ENCODE measurements at regions not wholly inside any gene's neighbourhood (a gene's known extent, or its start where the extent isn't known, plus 50 kb on each side); places are given as distances from the start of the nearest gene placed in this dataset.
A peak's percentile ranks its signal among the peaks of the same experiment; 100 is the strongest.

DNA sequence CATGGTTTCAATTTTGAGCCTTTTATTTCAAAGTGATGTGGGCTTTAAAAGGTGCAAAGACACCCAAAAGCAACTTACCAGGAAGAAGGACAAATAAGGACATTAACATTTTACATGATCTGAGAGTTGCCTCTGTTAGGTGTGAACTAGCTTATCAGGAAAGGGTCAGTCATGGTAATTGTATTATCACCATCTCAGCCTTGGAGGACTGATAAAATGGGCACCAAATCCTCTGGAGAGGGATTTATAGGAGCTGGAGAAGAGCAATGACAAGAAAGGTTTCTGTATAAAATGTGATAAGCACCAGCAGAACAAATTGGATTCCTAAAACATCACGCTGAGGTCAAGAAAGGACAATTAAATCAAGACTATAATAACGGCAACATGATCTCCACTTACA lies 217.7 kb upstream of the PRICKLE1 start:
- peak overlapping the region; percentile 28 for H4K8ac ChIP-seq (ENCODE audit: low read length)
- no peak for DNase-seq
- no peaks in the 10 kb centered on the region for H3K4me1 ChIP-seq (ENCODE audit: control insufficient read depth, insufficient read depth, low read depth, low read length)
- peak overlapping the region; percentile 9 for H3K27ac ChIP-seq (ENCODE audit: low read length, poor library complexity, severe bottlenecking)
- H2BK12ac ChIP-seq (ENCODE audit: low read length in 2 of 2) = no peak overlapping the region
- H2BK15ac ChIP-seq (ENCODE audit: low read depth, poor library complexity, severe bottlenecking) = no peak overlapping the region
- H2AFZ ChIP-seq (ENCODE audit: low read depth, low read length) = no peak overlapping the region
- 72% methylated on average over 2 of the region's 2 CpGs for WGBS
- H3K27me3 ChIP-seq (ENCODE audit: control insufficient read depth in 1 of 2, insufficient read depth in 1 of 2, low read length in 2 of 2) = peaks cover 0 to 4% of the 10 kb centered on the region in 2 experiments
- H3K14ac ChIP-seq (ENCODE audit: low read length in 2 of 2) = no peak overlapping the region
- H3K79me1 ChIP-seq (replicated peaks; ENCODE audit: low read length, poor library complexity, severe bottlenecking) = peaks cover 1% of the 10 kb centered on the region
- H3K36me3 ChIP-seq (ENCODE audit: control insufficient read depth in 1 of 2, insufficient read depth in 2 of 2, low read depth in 1 of 2, low read length in 2 of 2) = no peaks in the 10 kb centered on the region
- H3K9ac ChIP-seq (ENCODE audit: low read length) = no peak overlapping the region
- H3K9me3 ChIP-seq (ENCODE audit: control insufficient read depth, low read length) = no peaks in the 10 kb centered on the region
- no peak overlapping the region for H3K23ac ChIP-seq (ENCODE audit: low read length in 2 of 2)
- no peak overlapping the region for H2BK5ac ChIP-seq (ENCODE audit: low read depth, low read length, poor library complexity, severe bottlenecking)
- peak overlapping the region; percentile 49 for H2AK5ac ChIP-seq (ENCODE audit: low read length, severe bottlenecking)
- no peak overlapping the region for H2BK120ac ChIP-seq (ENCODE audit: low read depth, low read length)
- H3K4me2 ChIP-seq (ENCODE audit: low read length, poor library complexity, severe bottlenecking) = no peak overlapping the region
- H3K4me3 ChIP-seq (ENCODE audit: insufficient read depth in 1 of 2, low read depth in 1 of 2, low read length in 2 of 2) = no peak overlapping the region
- no peak overlapping the region for H3K4ac ChIP-seq (ENCODE audit: low read depth in 1 of 2, low read length in 2 of 2)
- H3K18ac ChIP-seq (ENCODE audit: low read depth in 1 of 2, low read length in 2 of 2) = no peak overlapping the region
- H4K91ac ChIP-seq (ENCODE audit: low read length) = no peak overlapping the region

DNA sequence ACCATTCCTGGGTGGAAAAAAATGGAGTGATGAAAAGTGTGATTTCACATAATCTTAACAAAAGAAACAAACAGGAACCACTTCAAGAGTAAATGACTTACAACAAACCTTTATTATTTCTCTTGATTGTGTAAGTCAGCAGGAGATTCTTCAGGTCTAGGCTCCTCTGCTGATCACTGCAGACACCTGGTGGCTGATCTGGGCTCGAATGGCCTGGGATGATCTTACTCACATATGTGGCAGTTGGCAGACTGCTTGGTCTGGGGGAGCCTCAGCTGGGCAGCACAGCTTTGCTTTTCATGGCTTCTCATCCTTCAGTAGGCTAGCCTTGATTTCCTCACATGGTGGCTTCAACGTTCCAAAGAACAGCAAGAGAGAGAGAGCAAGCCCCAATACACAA lies 215.4 kb upstream of the PRICKLE1 start:
- Histone ChIP-seq H3K27me3 (ENCODE audit: control insufficient read depth in 1 of 2, insufficient read depth in 1 of 2, low read length in 2 of 2) (peaks cover 0 to 4% of the 10 kb centered on the region in 2 experiments), H3K27ac (ENCODE audit: low read length, poor library complexity, severe bottlenecking) (no peak overlapping the region), H3K9me3 (ENCODE audit: control insufficient read depth, low read length) (no peaks in the 10 kb centered on the region), H2AK5ac (ENCODE audit: low read length, severe bottlenecking) (peak overlapping the region; percentile 56), H2BK15ac (ENCODE audit: low read depth, poor library complexity, severe bottlenecking) (no peak overlapping the region), H3K14ac (ENCODE audit: low read length in 2 of 2) (no peak overlapping the region), H2BK5ac (ENCODE audit: low read depth, low read length, poor library complexity, severe bottlenecking) (no peak overlapping the region), H3K79me1 (replicated peaks; ENCODE audit: low read length, poor library complexity, severe bottlenecking) (peaks cover 1% of the 10 kb centered on the region), H3K4me1 (ENCODE audit: control insufficient read depth, insufficient read depth, low read depth, low read length) (no peaks in the 10 kb centered on the region), H3K4me2 (ENCODE audit: low read length, poor library complexity, severe bottlenecking) (no peak overlapping the region), H3K18ac (ENCODE audit: low read depth in 1 of 2, low read length in 2 of 2) (no peak overlapping the region), H3K9ac (ENCODE audit: low read length) (no peak overlapping the region), H2BK120ac (ENCODE audit: low read depth, low read length) (no peak overlapping the region), H3K4ac (ENCODE audit: low read depth in 1 of 2, low read length in 2 of 2) (no peak overlapping the region), H2AFZ (ENCODE audit: low read depth, low read length) (no peak overlapping the region), H4K8ac (ENCODE audit: low read length) (no peak overlapping the region), H2BK12ac (ENCODE audit: low read length in 2 of 2) (no peak overlapping the region), H3K4me3 (ENCODE audit: insufficient read depth in 1 of 2, low read depth in 1 of 2, low read length in 2 of 2) (no peak overlapping the region), H4K91ac (ENCODE audit: low read length) (no peak overlapping the region), H3K36me3 (ENCODE audit: control insufficient read depth in 1 of 2, insufficient read depth in 2 of 2, low read depth in 1 of 2, low read length in 2 of 2) (no peaks in the 10 kb centered on the region), H3K23ac (ENCODE audit: low read length in 2 of 2) (no peak overlapping the region)
- WGBS = 29% methylated on average over 2 of the region's 2 CpGs
- no peak for DNase-seq

DNA sequence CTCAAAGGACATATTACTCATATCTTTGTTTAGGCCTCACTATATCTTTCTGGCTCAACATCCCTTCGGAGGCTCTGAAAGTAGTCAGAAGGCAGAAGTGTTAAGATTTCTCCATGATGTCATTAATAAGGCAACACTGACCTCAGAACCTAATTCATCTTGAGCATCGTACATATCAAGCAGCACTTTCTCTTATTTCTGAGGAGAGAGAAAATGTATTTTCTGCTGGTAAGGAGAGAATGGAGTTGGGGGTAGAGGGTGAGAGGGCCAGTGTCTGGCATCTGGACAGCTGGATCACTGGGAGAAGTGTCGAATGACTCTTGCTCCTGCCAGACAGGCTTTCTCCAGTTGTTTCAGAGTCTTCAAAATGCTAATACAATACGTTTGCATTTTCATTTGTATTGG lies 213.2 kb upstream of the PRICKLE1 start:
- H3K4me3 ChIP-seq (ENCODE audit: insufficient read depth in 1 of 2, low read depth in 1 of 2, low read length in 2 of 2) = peak overlapping the region in 1 of 2 experiments; percentile 62
- no peak overlapping the region for H2BK5ac ChIP-seq (ENCODE audit: low read depth, low read length, poor library complexity, severe bottlenecking)
- H2AK5ac ChIP-seq (ENCODE audit: low read length, severe bottlenecking) = peak overlapping the region; percentile 85

DNA sequence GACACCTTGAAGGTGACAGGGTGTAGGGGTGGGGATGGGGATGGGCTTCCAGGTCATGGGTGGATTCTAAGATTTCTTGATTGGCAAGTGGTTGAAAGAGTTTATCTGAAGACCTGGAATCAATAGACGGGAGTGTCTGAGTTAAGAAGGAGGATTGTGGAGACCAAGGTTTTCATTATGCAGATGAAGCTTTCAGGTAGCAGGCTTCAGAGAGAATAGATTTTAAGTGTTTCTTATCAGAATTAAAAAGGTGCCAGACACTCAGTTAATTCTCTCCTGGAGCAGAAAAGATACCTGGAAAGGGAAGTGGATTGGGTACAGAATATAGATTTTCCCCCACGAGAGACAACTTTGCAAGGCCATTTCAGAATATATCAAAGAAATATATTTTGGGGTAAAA lies 211.7 kb upstream of the PRICKLE1 start:
- no peak overlapping the region for H2BK5ac ChIP-seq (ENCODE audit: low read depth, low read length, poor library complexity, severe bottlenecking)
- H3K27me3 ChIP-seq (ENCODE audit: control insufficient read depth in 1 of 2, insufficient read depth in 1 of 2, low read length in 2 of 2) = peaks cover 0 to 4% of the 10 kb centered on the region in 2 experiments
- no peak for DNase-seq
- H3K18ac ChIP-seq (ENCODE audit: low read depth in 1 of 2, low read length in 2 of 2) = no peak overlapping the region
- H3K79me1 ChIP-seq (replicated peaks; ENCODE audit: low read length, poor library complexity, severe bottlenecking) = peaks cover 1% of the 10 kb centered on the region
- H2AK5ac ChIP-seq (ENCODE audit: low read length, severe bottlenecking) = no peak overlapping the region
- no peak overlapping the region for H3K4me2 ChIP-seq (ENCODE audit: low read length, poor library complexity, severe bottlenecking)
- no peaks in the 10 kb centered on the region for H3K9me3 ChIP-seq (ENCODE audit: control insufficient read depth, low read length)
- no peak overlapping the region for H2BK120ac ChIP-seq (ENCODE audit: low read depth, low read length)
- H2AFZ ChIP-seq (ENCODE audit: low read depth, low read length) = no peak overlapping the region
- H3K14ac ChIP-seq (ENCODE audit: low read length in 2 of 2) = no peak overlapping the region
- H3K23ac ChIP-seq (ENCODE audit: low read length in 2 of 2) = no peak overlapping the region
- 96% methylated on average over 2 of the region's 2 CpGs for WGBS
- H3K4ac ChIP-seq (ENCODE audit: low read depth in 1 of 2, low read length in 2 of 2) = no peak overlapping the region
- H2BK15ac ChIP-seq (ENCODE audit: low read depth, poor library complexity, severe bottlenecking) = no peak overlapping the region
- no peak overlapping the region for H3K27ac ChIP-seq (ENCODE audit: low read length, poor library complexity, severe bottlenecking)
- no peak overlapping the region for H2BK12ac ChIP-seq (ENCODE audit: low read length in 2 of 2)
- H3K4me3 ChIP-seq (ENCODE audit: insufficient read depth in 1 of 2, low read depth in 1 of 2, low read length in 2 of 2) = no peak overlapping the region
- H3K36me3 ChIP-seq (ENCODE audit: control insufficient read depth in 1 of 2, insufficient read depth in 2 of 2, low read depth in 1 of 2, low read length in 2 of 2) = no peaks in the 10 kb centered on the region
- H4K91ac ChIP-seq (ENCODE audit: low read length) = no peak overlapping the region
- H3K4me1 ChIP-seq (ENCODE audit: control insufficient read depth, insufficient read depth, low read depth, low read length) = peaks cover 1% of the 10 kb centered on the region
- no peak overlapping the region for H4K8ac ChIP-seq (ENCODE audit: low read length)
- H3K9ac ChIP-seq (ENCODE audit: low read length) = no peak overlapping the region

More for the DNA sequence above, 213.2 kb upstream of the PRICKLE1 start:
- Histone ChIP-seq H4K91ac (ENCODE audit: low read length) (no peak overlapping the region), H3K27ac (ENCODE audit: low read length, poor library complexity, severe bottlenecking) (no peak overlapping the region), H3K9ac (ENCODE audit: low read length) (peak overlapping the region; percentile 66), H3K14ac (ENCODE audit: low read length in 2 of 2) (no peak overlapping the region), H3K23ac (ENCODE audit: low read length in 2 of 2) (no peak overlapping the region), H3K79me1 (replicated peaks; ENCODE audit: low read length, poor library complexity, severe bottlenecking) (peaks cover 1% of the 10 kb centered on the region), H2BK120ac (ENCODE audit: low read depth, low read length) (no peak overlapping the region), H3K9me3 (ENCODE audit: control insufficient read depth, low read length) (no peaks in the 10 kb centered on the region), H3K27me3 (ENCODE audit: control insufficient read depth in 1 of 2, insufficient read depth in 1 of 2, low read length in 2 of 2) (peaks cover 0 to 4% of the 10 kb centered on the region in 2 experiments), H3K4me2 (ENCODE audit: low read length, poor library complexity, severe bottlenecking) (no peak overlapping the region), H3K4me1 (ENCODE audit: control insufficient read depth, insufficient read depth, low read depth, low read length) (peaks cover 1% of the 10 kb centered on the region), H3K18ac (ENCODE audit: low read depth in 1 of 2, low read length in 2 of 2) (no peak overlapping the region), H3K4ac (ENCODE audit: low read depth in 1 of 2, low read length in 2 of 2) (no peak overlapping the region), H4K8ac (ENCODE audit: low read length) (no peak overlapping the region), H3K36me3 (ENCODE audit: control insufficient read depth in 1 of 2, insufficient read depth in 2 of 2, low read depth in 1 of 2, low read length in 2 of 2) (no peaks in the 10 kb centered on the region), H2BK15ac (ENCODE audit: low read depth, poor library complexity, severe bottlenecking) (no peak overlapping the region), H2BK12ac (ENCODE audit: low read length in 2 of 2) (no peak overlapping the region), H2AFZ (ENCODE audit: low read depth, low read length) (no peak overlapping the region)
- DNase-seq = no peak
- 74% methylated on average over 3 of the region's 4 CpGs for WGBS
